Hematopoietic multipotent progenitor cell (in vitro differentiated cells): ENCODE measurements at regions not wholly inside any gene's neighbourhood (a gene's known extent, or its start where the extent isn't known, plus 50 kb on each side); places are given as distances from the start of the nearest gene placed in this dataset.
"Not testable (repeated sequence)": the region's sequence is repeated elsewhere in the genome, so short reads cannot be mapped to it uniquely, and the experiment has no call there.

Experiments used
- DNase-seq, 3 donors: peaks; one replicate each; pipeline ENCODE4 v3.0.0-alpha.2; 2011 to 2015; ENCODE audit warnings: low read depth in 2 of 3, low spot score in 2 of 3

GRCh38 chr2:185245216-185245615 is 493.4 kb upstream of the FSIP2 start:
- no peak for DNase-seq

DNA sequence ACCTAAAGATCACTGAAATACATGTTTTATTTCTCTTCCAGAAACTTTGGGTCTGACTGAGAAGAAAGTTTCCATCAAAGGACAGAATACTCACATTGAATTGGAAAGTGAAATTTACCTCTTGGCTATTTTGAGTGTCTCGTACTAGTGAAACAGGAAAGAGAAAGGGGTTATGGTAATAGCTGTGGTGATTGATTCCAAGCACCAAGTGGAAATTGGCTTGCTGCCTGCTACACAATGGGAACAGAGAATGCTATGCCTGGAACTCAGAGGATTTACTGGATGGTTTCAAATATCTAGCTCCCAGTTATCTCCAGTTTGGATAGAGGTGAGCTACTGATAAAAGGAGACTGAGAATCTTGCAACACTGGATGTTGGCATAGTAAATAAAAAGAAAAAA is 492.8 kb upstream of the FSIP2 start:
- DNase-seq, result no peak

GRCh38 chr2:185246717-185247116 is 491.9 kb upstream of the FSIP2 start:
- no peak for DNase-seq

DNA sequence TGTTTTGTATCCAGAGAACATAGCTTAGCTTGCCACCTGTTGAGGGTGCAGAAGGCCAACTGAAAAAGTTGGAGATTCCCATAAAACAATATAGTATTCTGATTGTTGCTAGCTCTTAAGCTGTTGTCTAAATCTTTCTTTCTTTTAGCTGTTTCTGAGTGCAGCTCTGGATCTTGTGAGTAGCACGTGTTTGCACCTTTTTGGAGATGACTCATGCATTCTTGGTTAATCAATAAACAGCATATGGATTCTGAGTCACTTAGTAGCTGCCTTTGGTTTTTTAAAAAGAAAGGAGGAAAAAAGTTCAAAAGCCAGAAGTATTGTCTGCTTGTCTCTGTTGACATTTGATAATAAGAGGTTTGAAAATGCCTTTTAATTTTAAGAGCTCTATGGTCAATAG is 483.0 kb upstream of the FSIP2 start:
- no peak for DNase-seq

GRCh38 chr2:185265747-185266146 is 472.9 kb upstream of the FSIP2 start:
- no peak for DNase-seq

GRCh38 chr2:185268651-185269050 is 470.0 kb upstream of the FSIP2 start:
- no peak for DNase-seq

DNA sequence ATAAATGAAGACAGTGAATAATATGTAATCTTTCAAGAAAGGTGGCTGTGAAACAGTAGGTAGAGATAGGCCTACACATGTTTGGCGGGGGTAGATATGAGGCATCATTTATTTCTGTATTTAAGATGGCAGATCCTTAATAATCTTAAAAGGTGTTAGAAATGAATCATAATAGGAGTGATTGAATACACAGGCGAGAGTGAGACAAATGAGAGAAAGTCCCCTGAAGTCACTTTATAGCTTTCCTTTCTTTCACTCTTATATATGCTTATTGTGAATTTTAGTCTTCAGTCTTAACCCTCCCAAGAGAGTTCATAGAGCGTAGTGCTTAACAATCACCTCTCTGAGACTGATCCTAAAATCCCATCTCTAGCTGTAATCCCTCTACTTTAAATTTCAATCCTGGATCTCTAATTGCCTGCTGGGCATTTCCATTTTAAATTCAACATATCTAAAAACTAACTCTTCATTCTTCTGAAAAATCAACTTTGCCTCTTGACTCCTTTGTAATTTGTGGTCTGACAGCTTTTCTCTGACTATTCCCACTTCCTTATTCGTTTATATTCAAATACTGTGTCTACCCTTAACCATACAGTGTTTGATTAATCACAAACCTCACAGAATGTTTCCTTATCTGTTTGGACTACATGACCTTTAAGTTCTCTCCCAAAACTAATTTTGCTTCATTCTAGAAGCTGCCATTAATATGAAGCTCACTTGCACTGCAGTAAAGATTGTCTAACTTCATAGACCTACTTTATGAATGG is 463.7 kb upstream of the FSIP2 start:
- DNase-seq, result peak in 1 of 3 donors; percentile 3

- not testable (repeated sequence) for DNase-seq
Observed at GRCh38 chr2:185275979-185276378, 462.6 kb upstream of the FSIP2 start.

DNA sequence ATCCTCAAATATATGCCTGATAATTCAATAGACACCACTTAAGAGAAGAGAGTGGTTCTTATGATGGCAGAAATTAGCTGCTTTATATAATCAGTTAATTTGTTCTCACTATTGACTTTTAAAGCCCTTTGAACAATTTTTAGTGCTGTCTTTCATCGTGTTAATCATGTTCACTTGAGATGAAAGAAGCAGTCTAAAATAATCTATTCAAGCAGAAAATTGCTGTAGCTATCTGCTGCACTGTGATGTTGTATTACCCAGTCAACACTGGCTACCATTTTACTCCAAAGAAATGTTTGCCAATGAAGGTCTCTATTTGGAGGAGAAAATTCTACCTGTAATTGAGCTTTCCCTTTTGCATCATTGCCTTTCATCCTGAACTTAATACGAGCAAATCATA is 459.8 kb upstream of the FSIP2 start:
- DNase-seq, result no peak

DNA sequence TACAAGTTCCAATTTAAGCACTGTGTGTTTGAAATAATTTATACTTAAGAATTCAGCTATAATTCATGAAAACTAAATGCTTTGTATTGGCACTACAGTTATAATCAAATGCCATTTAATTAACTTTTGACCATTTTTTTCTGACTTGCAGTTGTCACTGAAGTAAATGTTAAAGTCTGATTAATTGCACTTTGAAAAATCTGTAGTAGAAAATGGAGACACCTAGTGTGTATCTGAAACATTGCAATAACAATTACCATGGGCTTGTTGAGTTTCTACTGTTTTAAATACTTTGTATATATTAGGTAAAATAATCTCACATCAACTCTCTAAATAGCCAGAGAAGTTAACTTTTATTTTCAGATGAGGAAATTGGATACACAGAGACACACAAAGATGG is 458.6 kb upstream of the FSIP2 start:
- DNase-seq, result peak in 2 of 3 donors; percentile 7 to 40

GRCh38 chr2:185284696-185285095 is 453.9 kb upstream of the FSIP2 start:
- no peak for DNase-seq

DNA sequence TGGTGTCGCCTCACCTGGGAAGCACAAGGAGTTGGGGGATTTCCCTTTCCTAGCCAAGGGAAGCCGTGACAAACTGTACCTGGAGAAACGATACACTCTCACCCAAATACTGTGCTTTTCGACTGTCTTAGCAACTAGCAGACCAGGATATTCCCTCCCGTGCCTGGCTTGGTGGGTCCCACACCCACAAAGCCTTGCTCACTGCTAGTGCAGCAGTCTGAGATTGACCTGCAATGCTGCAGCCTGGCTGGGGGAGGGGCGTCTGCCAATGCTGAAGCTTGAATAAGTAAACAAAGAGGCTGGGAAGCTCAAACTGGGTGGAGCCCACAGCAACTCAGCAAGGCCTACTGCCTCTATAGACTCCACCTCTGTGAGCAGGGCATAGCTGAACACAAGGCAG is 448.6 kb upstream of the FSIP2 start:
- not testable (repeated sequence) for DNase-seq

DNA sequence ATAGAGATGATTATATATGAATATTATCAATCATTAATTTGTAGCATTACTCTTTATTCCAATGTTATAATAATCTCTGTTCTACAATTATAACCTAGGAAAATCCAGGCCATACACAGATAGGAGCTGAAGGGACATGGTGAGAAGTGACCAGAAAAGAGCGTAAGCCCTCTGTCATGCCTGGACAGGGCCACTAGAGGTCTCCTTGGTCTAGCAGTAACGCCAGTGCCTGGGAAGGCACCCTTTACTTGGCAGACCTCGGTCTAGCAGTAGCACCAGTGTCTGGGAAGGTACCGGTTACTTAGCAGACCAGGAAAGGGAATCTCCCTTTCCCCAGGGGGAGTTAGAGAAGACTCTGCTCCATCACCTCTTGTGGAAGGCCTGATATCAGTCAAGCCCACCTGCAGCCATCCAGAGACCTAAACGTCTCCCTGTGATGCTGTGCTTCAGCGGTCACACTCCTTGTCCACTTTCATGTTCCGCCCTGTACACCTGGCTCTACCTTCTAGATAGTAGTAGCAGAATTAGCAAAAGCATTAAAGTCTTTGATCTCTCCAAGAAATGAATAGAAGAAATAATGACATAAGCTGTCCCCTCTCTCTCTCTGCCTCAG is 447.5 kb upstream of the FSIP2 start:
- DNase-seq, result peak in 2 of 3 donors; percentile 35 to 63

DNA sequence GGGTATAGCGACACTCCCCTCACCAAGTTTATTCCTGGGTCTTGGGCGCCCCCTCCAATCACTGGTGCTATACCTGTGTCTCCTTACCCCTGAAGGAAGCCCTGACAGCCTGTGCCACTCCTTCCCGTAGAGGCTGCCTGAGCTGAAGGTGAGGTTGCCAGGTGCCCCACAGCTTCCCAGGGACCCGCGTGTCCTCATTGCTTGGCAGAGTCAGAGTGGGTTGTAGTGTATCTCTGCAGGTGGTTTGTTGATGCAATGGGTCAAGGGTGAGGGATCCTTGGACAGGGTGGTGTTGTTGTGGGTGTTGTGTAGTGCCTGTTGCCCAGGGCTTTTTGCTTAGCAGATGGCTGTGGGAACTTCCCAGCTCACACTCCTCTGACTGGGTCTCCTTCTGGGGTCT is 438.7 kb upstream of the FSIP2 start:
- DNase-seq, result no peak

DNA sequence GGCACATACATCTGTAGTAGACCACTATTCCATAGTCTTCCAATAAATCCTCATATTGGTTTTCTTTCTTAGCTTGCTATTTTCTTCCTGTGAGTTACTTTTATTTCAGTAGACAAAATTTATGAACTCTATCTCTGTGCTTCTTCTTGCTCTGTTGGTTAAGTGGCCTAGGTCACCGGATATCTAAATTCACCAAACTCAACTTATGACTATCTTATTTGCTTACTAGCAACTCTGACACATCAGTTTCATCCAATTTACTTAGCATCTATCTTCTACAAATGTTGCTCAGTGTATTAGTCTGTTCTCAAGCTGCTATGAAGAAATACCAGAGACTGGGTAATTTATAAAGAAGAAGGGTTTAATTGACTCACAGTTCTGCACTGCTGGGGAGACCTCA is 432.5 kb upstream of the FSIP2 start:
- no peak for DNase-seq

- no peak for DNase-seq
Observed at GRCh38 chr2:185316383-185316782, 422.2 kb upstream of the FSIP2 start.

DNA sequence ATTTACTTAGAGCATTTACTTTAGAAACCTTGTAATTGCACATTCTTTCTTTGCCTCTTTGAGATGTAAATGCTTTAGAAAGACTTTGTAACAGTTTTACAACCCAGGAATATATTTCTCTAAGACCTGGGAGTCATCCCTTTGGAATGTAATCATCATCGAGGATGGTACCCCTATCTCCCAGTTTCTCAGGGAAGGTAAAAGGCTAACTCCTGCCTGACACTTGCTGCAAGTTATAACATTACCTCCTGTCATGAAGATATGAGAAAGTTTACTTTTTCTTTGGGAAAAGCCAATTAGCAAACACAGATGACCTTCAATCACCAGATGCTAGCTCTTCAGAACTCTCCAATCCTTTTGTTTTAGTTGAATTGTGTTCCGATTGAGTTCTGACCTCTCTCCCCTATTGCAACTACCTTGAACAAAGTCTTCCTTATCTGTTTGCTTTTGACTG is 420.3 kb upstream of the FSIP2 start:
- DNase-seq, result no peak

- DNase-seq, result no peak
Observed at GRCh38 chr2:185335879-185336278, 402.7 kb upstream of the FSIP2 start.

DNA sequence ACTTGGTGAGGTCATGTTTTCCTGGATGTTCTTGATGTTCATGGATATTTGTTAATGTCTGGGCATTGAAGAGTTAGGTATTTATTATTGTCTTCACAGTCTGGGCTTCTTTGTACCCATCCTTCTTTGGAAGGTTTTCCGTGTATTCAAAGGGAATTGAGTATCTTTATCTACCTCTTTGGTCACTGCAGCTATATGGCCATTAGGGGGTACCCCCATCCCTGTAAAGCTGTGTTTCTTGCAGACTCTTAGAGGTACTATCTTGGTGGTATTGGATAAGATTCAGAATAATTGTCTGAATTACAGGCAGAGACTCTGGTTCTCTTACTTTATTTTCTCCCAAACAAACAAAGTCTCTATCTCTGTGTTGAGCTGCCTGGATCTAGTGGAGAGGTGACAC is 401.6 kb upstream of the FSIP2 start:
- no peak for DNase-seq

- DNase-seq, result no peak
Observed at GRCh38 chr2:185338104-185338503, 400.5 kb upstream of the FSIP2 start.

DNA sequence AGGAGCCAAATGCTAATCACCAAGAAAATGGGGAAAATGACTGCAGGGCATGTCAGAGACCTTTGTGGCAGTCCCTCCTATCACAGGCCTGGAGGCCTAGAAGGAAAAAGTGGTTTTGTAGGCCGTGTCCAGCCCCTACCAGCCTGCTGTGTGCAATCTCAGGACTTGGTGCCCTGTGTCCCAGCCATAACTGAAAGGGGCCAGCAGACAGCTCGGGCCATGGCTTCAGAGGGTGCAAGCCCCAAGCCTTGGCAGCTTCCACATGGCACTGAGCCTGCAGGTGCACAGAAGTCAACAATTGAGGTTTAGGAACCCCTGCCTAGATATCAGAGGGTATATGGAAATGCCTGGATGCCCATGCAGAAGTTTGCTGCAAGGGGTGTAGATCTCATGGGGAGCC is 391.2 kb upstream of the FSIP2 start:
- no peak for DNase-seq

- no peak for DNase-seq
Observed at GRCh38 chr2:185360776-185361175, 377.8 kb upstream of the FSIP2 start.
